ENCODE measurements at regions not wholly inside any gene's neighbourhood (a gene's known extent, or its start where the extent isn't known, plus 50 kb on each side); places are given as distances from the start of the nearest gene placed in this dataset.

DNA sequence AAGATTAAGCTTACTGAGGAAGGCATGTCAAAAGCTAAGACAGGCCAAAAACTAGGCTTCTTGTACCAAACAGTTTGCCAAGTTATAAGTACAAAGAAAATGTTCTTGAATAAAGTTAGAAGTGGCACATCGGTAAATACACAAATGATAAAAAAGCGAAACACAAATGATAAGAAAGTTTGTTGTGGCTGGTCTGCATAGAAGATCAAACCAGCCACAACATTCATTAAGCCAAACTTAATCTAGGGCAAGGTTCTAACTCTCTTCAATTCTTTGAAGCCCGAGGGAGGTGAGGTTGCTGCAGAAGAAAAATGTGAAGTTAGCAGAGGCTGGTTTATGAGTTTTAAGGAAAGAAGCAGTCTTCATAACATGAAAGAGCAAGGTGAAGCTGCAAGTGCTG, 1119.6 kb upstream of the FLRT2 start:
- TF ChIP-seq POLR2A (IDR thresholded peaks at IDR 0.05), result no peak
- TF ChIP-seq, protein P1, sequence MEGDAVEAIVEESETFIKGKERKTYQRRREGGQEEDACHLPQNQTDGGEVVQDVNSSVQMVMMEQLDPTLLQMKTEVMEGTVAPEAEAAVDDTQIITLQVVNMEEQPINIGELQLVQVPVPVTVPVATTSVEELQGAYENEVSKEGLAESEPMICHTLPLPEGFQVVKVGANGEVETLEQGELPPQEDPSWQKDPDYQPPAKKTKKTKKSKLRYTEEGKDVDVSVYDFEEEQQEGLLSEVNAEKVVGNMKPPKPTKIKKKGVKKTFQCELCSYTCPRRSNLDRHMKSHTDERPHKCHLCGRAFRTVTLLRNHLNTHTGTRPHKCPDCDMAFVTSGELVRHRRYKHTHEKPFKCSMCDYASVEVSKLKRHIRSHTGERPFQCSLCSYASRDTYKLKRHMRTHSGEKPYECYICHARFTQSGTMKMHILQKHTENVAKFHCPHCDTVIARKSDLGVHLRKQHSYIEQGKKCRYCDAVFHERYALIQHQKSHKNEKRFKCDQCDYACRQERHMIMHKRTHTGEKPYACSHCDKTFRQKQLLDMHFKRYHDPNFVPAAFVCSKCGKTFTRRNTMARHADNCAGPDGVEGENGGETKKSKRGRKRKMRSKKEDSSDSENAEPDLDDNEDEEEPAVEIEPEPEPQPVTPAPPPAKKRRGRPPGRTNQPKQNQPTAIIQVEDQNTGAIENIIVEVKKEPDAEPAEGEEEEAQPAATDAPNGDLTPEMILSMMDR (IDR thresholded peaks at IDR 0.05), result no peak
- Histone ChIP-seq H3K36me3 (replicated peaks in 1 of 2) (no peaks in the 10 kb centered on the region), H3K27me3 (no peaks in the 10 kb centered on the region), H3K9me3 (replicated peaks in 1 of 3) (no peaks in the 10 kb centered on the region), H3K4me1 (replicated peaks in 1 of 2) (peaks cover 0 to under 1% of the 10 kb centered on the region in 2 donors), H3K27ac (no peak overlapping the region), H3K4me3 (no peak overlapping the region)
- intact Hi-C loops (cut with DNase I), result no loop called here
- WGBS, 4 donors, result 42 to 69% (median 50%) methylated on average over 3 of the region's 3 CpGs
- DNase-seq, result no peak

DNA sequence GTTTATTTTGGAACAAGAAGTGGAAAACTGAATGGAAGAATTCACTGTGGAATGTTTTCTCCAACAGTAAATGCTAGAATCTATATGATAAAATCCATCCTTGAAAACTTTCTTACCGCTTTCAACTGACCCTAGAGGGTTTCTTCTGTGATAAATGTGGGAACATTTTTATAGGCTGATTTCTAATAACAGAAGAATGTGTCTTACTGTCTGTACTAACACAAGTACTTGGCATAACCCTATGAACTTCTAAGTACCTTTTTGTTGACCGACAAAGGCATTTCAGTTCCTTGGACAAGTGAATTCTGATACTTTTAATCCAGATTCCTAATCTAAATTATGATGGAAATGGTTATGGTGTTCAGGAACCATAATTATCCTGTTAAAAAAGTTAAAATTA, 1109.7 kb upstream of the FLRT2 start:
- WGBS, 4 donors, result 59 to 73% (median 62%) methylated on average over 2 of the region's 2 CpGs
- H3K4me3 ChIP-seq, result no peak overlapping the region
- no peak overlapping the region for H3K27ac ChIP-seq
- peaks cover 0 to 19% (median 0%) of the 10 kb centered on the region in 3 donors for H3K9me3 ChIP-seq (replicated peaks in 1 of 3)
- H3K4me1 ChIP-seq (replicated peaks in 1 of 2), result peaks cover 0 to 15% of the 10 kb centered on the region in 2 donors
- no peaks in the 10 kb centered on the region for H3K36me3 ChIP-seq (replicated peaks in 1 of 2)
- DNase-seq, result no peak
- intact Hi-C loops (cut with DNase I), result no loop called here
- no peak for TF ChIP-seq POLR2A (IDR thresholded peaks at IDR 0.05)
- TF ChIP-seq, protein P1 (IDR thresholded peaks at IDR 0.05), result no peak
- H3K27me3 ChIP-seq, result no peaks in the 10 kb centered on the region

DNA sequence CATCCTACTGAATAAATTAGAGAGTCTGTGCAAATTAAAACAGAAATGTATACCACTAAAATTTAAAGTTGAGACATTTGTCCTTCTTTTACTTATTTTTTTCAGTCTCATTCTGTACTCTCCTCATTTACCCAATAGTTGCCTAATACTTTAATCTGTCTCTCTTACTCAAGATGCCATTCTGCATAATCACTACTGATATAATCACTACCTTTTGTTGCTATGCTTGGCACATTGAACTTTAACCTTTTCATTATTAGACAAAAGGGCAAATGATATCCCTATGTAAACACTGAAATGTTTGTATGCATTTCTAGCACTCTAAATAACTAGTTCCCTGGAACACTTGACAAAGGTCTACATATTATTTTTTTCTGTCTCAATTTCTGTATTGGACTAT, 1108.3 kb upstream of the FLRT2 start:
- no peak overlapping the region for H3K4me3 ChIP-seq
- peaks cover 0 to 15% (median 0%) of the 10 kb centered on the region in 3 donors for H3K9me3 ChIP-seq (replicated peaks in 1 of 3)
- H3K27me3 ChIP-seq, result no peaks in the 10 kb centered on the region
- no peaks in the 10 kb centered on the region for H3K36me3 ChIP-seq (replicated peaks in 1 of 2)
- TF ChIP-seq, protein P1 (IDR thresholded peaks at IDR 0.05), result no peak
- TF ChIP-seq POLR2A (IDR thresholded peaks at IDR 0.05), result no peak
- intact Hi-C loops (cut with DNase I), result no loop called here
- no peak overlapping the region for H3K27ac ChIP-seq
- DNase-seq, result no peak
- H3K4me1 ChIP-seq (replicated peaks in 1 of 2), result peaks cover 0 to 15% of the 10 kb centered on the region in 2 donors

DNA sequence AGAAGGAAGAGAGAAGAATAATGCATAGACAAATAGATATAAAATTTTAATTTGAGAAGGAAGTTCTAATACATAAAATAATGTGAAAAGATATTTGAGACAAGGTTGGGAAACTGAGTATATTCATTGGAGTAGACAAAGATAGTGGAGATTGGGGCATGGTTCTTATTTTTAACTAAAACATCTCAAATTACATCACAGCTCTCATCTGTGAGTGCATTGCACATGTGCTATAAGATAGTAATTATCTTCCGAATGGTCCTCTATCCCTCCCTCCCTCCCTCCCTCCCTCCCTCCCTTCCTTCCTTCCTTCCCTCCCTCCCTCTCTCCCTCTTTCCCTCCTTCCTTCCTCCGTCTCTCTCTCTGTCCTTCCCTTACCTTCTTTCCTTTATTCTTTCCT, 1104.0 kb upstream of the FLRT2 start:
- Histone ChIP-seq H3K9me3 (replicated peaks in 1 of 3) (peaks cover 0 to 12% (median 0%) of the 10 kb centered on the region in 3 donors), H3K36me3 (replicated peaks in 1 of 2) (no peaks in the 10 kb centered on the region), H3K4me1 (replicated peaks in 1 of 2) (peaks cover 0 to 11% of the 10 kb centered on the region in 2 donors), H3K27ac (no peak overlapping the region), H3K4me3 (no peak overlapping the region), H3K27me3 (no peaks in the 10 kb centered on the region)
- TF ChIP-seq POLR2A (IDR thresholded peaks at IDR 0.05), result no peak
- TF ChIP-seq, protein P1 (IDR thresholded peaks at IDR 0.05), result no peak
- 80 to 90% (median 87%) methylated on average over 2 of the region's 2 CpGs for WGBS, 4 donors
- no peak for DNase-seq
- intact Hi-C loops (cut with DNase I), result no loop called here
